ENCODE measurements at regions not wholly inside any gene's neighbourhood (a gene's known extent, or its start where the extent isn't known, plus 50 kb on each side); places are given as distances from the start of the nearest gene placed in this dataset.
"Not testable (repeated sequence)": the region's sequence is repeated elsewhere in the genome, so short reads cannot be mapped to it uniquely, and the experiment has no call there.

DNA sequence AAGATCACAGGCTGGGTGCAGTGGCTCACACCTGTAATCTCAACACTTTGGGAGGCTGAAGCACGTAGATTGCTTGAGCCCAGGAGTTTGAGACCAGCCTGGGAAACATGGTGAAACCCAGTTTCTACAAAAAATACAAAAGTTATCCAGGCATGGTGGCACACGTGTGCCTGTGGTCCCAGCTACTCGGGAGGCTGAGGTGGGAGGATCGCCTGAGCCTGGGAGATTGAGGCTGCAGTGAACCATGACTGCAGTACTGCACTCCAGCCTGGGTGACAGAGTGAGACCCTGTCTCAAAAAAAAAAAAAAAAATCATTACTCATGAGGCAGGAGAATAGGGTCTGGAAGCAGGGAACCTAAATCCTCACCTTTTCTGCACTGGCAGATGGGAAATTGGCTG lies 79.1 kb upstream of the CLDN5 start:
- not testable (repeated sequence) for DNase-seq

GRCh38 chr22:19603767-19604166 lies 79.6 kb upstream of the CLDN5 start:
- DNase-seq, result no peak

- no peak for DNase-seq
Observed at GRCh38 chr22:19604711-19605268, 80.6 kb upstream of the CLDN5 start.

GRCh38 chr22:19605508-19606331 lies 81.5 kb upstream of the CLDN5 start:
- no peak for DNase-seq

DNA sequence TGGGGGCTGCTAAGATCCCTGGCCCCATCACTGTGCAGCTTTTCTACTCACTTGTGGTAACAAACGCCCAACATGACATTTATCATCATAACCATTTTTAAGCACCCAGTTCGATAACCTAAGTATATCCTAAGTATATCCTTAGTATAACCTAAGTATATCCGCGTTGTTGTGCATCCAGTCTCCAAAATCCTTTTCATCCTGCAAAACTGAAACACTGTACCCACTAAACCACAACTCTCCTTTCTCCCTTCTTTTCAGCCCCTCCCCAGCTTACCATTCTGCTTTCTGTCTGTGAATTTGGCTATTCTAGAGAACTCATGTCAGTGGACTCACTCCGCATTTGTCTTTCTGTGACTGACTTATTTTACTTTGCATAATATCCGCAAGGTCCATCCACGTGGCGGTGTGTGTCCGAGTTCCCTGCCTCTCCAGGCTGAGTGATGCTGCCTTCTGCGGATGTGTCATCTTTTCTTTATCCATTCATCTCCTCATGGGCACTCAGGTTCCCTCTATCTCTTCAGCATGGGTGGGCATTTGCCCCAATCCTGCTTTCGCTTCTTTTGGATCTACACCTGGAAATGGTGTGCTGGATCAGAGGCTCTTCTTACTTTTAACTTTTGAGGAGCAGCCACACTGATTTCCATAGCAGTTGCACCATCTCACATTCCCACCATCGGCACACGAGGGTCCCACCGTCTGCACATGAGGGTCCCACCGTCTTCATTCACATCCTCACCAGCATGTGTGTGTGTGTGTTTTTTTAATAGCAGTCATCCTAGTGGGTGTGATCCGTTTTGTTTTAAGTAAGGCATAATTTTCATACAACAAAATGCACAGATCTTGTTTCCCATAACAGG lies 82.4 kb upstream of the CLDN5 start:
- DNase-seq, result no peak

- peak; percentile 32 to 68 for DNase-seq
Observed at GRCh38 chr22:19607192-19608002, 83.2 kb upstream of the CLDN5 start.

- DNase-seq, result no peak
Observed at GRCh38 chr22:19608003-19608690, 83.9 kb upstream of the CLDN5 start.

- not testable (repeated sequence) for DNase-seq
Observed at GRCh38 chr22:19609753-19610152, 85.5 kb upstream of the CLDN5 start.

GRCh38 chr22:19610518-19611253 lies 86.5 kb upstream of the CLDN5 start:
- peak; percentile 28 to 48 for DNase-seq

- no peak for DNase-seq
Observed at GRCh38 chr22:19611590-19611989, 87.4 kb upstream of the CLDN5 start.

DNA sequence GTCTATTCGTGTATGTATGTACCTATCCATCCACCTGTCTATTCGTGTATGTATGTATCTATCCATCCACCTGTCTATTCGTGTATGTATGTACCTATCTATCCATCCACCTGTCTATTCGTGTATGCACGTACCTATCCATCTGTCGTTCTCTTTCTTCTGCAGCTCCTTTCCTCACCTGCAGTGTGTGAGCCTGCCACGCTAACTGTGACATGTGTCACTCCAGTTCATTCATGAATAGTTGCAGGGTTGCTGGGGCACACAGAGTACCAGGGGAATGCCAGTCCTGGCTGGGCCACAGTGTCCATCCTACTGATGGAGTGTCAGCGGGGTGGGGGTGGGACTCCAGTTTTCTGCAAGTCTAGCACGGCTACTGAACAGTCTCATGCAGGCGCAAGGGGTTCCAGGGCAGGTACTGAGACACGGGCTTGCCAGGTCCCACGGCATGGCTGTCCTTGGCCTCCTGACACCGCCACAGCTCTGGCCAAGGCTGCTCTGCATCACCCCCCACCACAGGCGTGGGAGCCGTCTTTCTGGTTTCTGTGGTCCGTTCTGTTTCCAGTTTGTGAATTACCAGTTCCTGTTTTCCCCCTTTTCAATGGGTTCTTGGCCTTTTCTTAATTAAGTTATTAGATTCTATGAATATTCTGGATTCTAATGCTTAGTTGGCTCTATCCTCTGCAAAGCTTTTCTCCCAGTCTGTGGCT lies 88.8 kb upstream of the CLDN5 start:
- DNase-seq, result no peak

DNA sequence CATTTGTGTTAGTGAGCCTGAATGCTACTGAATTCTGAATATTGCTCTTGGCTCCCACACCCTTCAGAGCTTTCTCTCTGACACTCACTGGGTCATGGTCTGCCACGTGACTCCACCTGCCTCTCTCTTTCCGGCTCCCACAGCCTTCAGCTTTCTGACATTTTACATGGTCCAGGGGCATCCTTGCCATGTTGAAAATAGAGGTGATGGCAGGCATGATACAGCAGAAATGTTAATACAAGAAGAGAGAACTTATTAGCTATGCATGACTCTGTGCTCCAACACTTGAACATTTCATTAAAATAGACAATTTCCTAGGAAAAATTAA lies 90.3 kb upstream of the CLDN5 start:
- no peak for DNase-seq

DNA sequence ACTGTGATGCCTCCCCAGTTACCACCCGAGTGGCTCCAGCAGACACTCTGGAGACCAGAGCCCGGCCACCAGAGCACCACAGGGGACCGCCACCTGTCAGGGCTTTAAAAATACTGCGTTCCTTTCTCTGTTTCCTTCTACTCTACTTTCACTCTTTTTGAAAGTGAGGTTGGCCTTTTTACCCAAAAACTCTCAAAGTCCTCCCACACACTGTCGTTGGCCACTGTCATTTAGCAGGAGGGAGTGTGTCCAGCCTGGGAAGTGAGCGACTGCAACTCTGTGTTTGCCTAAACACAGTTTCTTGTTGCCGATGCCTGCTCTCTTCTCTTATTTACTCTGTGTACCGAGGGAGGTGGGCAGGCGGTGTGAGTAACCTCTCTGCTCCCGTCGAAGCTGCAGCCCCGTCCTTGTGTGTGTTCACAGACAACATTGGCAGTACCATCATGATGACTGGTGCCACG lies 90.8 kb upstream of the CLDN5 start:
- no peak for DNase-seq

- no peak for DNase-seq
Observed at GRCh38 chr22:19615867-19616581, 91.8 kb upstream of the CLDN5 start.

DNA sequence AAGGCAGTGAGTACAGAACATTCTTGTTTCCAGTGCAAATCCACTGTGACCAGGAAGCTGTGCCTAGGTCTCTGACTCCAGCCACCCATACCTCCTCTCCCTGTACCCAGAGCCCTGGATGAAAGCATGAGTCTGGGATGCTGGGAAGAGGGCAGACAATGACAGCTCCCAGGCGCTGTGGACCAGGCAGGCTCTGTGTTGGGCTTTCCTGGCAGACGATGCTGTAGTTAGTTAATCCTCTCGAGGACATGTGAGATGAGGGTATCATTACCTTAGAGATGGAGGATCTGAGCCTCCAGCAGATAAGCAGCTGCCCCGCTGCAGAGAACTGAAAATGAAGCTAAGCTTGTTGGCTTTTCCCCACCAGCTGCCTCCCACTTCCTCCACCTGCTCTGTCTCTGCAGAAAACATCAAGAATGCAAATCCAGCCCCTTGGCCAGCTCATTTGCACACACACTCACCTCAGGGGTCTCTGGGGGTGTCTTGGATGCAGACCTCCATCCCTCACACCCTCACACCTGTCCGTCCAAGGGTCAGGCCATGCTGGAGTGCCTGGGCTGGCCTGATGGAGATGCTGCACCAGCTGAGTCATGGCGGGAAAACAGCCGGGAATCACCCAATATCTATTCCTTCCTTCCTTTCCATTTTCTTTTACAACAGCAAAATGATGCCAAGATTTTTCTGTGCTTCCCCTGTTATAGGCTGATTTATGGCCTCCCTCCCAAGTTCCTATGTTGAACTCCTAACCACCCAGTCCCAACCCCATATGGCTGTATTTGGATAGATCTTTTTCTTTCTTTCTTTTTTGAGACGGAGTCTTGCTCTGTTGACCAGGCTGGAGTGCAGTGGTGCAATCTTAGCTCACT lies 94.9 kb upstream of the SEPTIN5 start:
- DNase-seq, result no peak

DNA sequence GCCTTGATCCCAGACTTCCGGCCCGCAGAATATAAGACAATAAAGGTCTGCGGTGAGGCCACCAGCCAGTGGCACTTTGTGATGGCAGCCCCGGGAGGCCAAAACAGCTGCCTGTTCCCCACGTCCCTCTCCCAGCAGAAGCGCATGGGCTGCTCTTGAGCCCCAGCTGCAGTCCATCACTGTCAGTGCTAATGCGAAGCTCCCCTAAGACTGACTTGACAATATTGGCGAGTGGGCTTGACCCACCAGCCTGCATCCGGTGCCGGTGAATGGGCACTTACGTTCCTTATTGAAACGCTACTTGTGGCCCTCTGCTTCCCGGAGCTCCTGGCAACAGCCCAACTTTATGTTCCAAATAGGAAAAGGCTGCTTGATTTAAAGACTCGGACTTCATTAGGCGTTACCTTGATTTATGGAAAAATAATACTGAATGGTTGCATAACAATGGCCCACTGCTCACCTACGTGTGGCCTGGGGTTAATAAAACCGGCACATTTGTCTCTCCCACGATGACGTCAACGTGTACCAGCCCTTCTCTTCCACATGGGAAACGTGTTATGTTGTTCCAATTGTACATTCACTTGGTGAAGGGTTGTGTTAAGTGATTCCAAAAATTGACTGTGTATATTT lies 93.4 kb upstream of the SEPTIN5 start:
- no peak for DNase-seq

DNA sequence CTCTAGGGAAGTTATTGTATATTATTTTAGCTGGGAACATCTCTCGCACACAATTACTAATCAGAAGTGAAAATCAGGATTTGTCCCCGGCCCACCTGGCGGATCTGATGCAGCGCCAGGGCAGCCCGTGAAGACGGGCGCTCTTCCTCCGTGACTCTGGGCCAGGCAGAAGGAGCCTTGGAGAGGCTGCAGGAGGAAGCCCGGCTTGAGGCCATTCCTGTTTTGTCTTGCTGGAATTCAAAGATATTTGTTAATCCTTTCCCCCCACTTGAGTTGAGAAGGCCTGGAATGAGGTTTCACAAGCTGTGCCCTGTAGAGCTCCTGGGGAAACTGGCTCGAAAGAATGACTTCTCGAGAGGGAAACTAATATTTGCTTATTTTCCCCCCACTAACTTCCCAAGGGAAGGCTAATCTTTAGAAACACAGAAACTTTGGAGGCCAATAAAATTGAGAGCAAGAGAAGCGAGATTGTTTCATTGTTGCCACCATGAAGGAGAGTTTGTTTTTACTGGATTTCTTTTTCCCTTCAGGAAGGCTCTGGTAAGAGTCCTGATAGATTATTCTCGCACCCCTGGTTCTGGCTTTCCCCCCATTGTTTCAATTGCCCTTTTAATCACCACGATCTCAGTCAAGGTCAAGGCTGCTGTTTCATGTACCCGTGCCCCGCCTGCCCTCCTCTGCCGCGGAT lies 92.8 kb upstream of the SEPTIN5 start:
- no peak for DNase-seq

GRCh38 chr22:19622061-19622441 lies 92.3 kb upstream of the SEPTIN5 start:
- DNase-seq, result no peak

Data from NCI-H187 (cell line).